HG03378 (cell line): ENCODE measurements at regions not wholly inside any gene's neighbourhood (a gene's known extent, or its start where the extent isn't known, plus 50 kb on each side); places are given as distances from the start of the nearest gene placed in this dataset.

Experiments
- ATAC-seq: cut with Tn5 transposase; IDR thresholded peaks from one replicate; pipeline ENCODE4 v1.9.1; 2021; ENCODE audit warnings: mild to moderate bottlenecking, moderate library complexity; ENCODE audit not compliant: unreplicated experiment

DNA sequence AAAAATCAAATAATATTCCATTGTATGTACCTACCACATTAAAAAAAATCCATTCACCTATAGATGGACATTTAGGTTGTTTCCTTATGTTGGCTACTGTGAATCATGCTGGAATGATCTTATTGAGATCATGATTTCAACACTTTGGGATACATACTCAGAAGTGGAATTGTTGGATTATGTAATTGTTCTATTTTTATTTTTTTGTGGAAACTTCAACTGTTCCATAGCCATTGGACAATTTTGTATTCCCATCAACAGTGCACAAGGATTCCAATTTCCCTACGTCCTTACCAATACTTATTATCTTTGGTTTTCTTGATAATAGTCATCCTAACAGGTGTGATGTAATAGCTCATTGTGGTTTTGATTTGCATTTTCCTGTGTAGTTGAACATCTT lies 834.0 kb downstream of the MAFB start:
- no peak for ATAC-seq

DNA sequence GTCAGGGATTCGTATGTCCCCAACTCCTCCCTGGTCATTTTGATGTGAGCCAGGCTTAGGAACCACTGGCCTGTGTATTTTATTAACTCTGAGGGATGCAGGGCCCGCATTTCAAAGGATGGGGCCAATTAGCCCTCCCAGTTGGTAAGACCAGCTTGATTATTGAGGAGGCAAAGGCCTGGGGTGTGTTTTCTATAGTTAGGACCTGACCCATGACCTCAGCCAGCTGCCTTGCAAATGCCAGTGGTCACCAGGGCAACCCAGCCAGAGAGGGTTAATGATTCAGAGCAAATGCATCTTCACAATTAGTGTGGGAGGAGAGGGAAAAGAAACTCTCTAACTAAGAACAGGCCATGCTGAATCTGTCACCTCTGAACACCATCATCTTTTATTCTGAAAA lies 835.4 kb downstream of the MAFB start:
- ATAC-seq = peak; percentile 79

DNA sequence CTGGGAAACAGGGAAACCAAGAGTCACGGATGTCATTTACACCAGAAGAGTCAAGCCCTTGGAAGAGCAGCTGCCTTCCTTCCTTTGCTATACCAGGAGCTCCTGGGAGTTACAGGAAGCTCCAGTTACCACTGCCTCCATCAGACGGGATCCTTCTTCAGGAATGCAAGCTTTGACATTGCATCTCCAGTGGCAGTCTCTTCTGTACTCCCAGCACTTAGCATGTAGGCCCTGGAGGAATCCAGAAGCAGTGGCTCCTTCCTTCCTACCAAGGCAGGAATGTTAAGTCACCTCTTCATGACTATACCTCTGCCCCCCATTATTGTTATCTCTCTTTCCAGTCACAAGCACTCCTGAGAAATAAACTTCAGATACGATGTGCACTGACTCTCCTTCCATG lies 836.0 kb downstream of the MAFB start:
- no peak for ATAC-seq

DNA sequence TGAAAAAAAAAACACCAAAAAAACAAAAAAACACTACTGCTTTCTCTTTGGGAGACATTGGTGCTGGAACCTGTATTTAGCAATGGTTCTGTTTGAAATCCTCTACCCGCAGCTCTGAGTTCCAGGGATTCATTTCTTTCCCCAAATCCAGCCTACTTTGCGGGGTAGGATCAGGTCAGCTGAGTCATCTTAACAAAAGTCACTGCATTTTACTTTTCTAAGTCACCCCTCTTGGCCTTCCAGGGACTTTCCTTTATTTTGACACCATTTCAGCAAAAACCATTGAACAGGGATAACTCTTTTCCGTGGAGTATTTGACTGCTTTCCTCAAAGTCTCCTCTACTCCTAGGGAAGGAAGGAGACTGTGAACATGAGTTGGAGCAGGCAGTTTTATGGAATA lies 837.6 kb downstream of the MAFB start:
- no peak for ATAC-seq

DNA sequence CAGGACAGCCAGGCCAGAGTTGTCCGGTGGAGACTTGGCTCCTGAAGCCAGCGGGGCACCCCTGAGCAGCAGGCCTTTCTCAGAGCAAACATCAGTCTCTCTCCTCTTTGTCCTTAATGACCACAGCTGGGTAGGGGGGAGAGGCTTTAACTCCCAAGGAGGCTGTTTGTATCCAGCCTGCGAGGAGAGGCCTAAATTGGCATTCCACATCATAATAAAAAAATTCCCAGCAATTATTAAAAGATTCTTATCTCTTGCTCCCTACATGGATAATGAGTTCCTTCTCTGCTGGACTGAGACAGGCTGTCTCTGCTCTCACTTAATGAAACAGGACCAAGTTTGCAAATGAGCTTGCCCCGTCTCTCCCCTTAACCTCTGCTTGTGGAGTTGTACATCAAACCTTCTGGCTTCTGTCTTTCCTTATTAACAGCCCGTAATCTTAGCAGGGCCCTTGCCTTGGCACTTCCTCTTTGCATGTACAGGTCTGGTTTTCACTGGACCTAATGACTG lies 838.2 kb downstream of the MAFB start:
- ATAC-seq = no peak

DNA sequence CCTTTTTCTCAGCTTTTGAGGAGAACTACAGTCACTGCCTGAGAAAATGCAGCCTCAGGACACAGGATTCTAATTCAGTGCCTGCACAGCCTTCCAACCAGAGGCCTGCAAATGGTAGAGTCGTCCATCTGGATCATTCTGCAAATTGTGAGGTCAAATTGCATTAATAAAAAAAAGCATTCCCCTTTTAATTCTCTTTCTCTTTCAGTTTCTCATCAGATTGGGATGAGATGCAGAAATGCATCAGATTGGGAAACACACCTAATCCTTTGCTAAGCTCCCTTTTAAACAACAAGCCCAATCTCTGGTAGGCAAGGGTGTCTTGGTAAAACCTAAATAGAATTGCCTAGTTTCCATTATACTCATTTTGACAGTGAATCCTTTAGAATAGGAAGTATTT lies 838.8 kb downstream of the MAFB start:
- no peak for ATAC-seq

DNA sequence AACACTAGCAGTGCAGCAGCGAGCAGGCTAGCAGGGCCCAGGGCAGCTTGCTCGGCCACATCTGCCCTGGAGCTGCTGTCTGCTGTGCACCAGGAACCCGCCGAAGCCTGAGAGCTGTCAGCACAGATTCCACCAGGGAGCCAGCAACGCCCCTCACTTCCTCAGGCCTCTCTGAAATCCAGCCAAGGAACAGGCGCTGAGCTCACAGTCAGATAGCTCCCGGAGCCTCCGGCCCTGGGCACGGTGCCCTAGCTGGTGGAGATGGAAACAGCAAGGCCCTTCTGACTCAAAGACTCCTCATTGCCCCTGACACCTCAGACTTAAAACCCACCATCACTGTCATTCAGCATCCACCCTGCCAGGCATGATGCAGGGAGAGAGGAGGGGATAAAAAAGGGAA lies 839.4 kb downstream of the MAFB start:
- ATAC-seq = no peak

DNA sequence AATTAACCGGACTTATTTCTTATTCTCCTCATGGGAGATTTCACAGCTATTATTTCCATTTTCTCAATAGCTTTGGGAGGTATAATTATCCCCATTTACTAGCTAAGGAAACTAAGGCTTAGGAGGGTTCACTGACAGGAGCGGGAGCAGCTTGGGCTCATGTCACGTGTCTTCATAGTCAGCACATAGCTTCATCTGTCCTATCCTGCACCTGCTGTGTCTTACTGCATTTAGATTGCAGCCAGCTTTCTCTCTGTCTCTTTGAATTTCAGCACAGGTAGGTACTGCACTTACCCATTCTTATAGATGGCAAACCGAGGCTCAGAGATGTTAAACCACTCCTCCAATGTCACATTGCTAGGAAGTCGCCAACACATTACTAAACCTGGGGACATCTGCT lies 839.9 kb downstream of the MAFB start:
- ATAC-seq = no peak

DNA sequence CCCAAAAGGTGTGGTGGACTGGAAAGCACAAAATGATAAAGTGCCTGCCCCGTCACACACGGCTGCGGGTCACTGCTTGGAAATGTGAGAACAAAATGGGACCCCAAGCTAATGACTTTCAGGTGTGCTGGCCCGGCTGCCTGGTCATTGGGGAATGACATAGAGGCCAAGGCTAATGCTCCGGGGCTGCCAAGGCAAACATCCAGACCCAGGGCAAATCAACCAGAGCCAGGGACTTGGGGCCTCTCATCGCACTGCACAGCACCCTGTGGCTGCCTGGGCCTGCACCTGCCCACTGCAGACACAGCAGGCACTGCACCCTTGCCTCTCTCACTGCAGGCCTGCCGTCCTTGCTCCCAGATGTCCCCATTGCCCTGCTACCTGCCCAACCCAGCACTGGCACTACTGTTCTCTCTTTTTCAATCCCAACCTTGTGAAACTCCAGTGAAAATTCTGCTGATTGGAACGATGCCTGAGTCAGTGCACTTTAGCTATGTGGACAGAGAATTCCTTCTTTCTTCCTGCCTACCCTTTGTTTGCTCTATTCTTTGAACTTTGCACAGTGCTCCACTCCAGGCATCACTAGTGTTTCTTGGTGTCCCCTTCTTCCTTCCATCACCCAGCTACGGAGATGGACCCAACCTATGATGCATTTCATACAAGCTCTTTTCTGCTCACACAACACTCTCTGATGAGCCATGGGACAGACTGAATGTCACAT lies 849.5 kb downstream of the MAFB start:
- no peak for ATAC-seq

DNA sequence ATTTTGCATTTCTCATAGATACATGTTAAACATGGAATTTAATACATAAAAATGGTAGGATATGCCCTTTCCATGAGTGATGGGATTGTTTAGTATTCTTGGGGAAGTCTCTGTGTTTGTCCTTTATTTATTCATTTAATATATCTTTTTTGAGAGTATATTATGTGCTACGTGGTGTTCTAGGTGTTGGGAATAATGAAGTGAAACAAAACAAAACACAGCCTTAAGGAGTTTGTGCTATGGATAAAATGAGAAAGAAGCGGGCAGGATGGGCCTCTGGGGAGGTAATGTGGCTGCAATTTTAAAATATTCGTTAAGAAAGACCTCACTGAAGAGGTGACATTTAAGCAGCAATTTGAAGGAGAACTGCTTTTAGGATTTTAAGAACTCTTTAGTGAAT lies 851.5 kb downstream of the MAFB start:
- ATAC-seq = no peak

DNA sequence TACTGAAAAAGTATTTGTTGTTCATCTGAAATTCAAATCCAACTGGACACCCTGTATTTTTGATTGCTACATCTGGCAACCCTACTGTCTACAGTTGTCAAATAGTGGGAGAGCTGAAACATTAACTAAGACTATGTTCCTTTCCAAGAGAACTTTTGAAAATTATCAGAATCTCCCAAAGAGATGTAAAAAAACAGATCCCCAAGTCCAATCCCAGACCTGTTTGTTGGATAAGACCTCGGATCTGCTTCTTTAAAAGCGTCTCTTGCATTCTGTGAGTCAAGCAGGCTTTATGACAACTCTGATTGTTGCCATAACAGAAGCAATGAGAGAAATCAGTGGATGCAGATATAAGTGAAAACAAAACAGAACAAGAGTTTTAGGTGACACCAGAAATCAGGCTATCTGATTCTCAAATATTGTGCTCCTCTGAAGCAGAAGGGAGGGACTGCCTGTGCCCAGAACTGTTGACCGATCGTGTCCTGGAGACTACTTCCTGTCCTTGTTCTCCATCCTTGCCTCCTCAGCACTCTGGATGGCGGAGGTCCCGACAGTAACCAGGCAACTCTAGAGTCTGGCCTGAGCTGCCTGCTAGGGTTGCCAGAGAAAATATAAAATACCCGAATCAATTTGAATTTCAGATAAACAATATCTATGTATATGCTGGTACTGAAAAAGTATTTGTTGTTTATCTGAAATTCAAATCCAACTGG lies 853.8 kb downstream of the MAFB start:
- no peak for ATAC-seq

DNA sequence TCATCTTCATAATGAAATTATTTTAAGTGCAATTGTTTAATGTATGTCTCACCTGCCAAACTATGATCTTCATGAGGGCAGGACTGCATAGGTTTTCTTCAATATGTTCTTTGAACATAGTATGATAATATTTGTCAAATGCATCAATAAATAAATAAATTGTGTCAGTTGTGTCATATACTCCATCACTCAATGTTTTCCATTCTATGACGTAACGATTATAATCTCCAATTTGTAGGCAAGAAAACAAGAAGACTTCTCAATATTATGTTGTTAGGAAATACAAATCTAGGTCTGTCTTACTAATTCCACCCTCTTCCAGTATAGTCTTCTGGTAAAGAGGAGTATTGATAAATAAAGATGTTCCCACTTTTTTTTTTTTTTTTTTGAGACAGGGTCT lies 858.1 kb downstream of the MAFB start:
- ATAC-seq = no peak

DNA sequence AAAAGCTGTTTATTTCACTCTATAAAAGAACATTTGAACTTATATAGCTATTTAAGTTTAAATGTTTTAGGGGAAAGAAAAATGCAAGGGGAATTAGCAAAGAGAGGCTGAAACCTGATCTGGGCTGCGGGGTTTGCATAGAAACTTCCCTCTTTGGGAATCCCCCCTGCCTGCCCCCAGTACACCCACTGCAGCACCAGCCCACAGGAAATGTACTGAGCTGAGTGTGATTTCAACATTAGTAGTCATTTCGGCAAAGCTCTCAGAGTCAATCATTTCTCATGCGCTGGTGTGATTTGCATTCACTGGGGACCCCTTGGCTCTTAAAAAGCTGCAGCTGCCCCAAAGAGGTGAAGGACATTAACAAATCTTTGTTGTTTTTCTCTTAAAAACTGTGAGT lies 859.4 kb downstream of the MAFB start:
- ATAC-seq = peak; percentile 89

DNA sequence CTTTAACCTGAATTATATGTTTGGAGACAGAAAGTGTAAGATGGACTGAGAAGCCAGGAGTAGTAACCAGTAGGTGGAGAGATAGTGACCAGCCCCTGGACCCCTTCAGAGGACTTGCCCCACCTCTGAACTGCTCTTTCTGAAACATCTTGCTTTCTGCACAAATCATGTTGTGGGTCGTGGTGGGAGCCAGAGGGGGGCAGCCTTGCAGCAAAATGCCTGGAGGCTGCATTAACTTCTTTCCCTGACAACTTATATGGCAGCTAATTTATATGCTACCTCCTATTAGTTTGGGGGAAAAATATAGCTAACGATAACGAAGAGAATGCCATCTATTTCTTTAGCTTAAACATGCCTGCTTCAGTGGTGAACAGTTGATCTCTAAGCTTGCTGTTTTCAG lies 859.8 kb downstream of the MAFB start:
- peak; percentile 11 for ATAC-seq

DNA sequence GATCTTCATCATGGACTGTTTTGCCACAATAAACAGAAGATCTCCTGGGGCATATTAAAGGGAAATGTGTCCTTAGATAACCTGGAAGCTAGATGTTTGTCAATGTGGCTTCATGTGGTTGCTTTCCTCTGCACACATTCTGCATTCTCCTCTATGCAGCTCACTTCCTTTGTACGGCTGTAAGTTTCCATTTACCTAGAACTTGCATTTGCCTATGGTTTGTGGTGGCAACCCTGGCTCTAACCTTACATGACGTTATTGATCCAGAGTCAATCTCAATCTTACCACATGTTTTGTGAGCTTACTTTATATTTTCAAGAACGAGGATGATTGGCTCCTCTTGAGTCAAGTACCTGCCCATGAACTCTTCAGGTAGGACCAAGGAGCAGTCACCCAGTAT lies 863.1 kb downstream of the MAFB start:
- ATAC-seq = peak; percentile 70

DNA sequence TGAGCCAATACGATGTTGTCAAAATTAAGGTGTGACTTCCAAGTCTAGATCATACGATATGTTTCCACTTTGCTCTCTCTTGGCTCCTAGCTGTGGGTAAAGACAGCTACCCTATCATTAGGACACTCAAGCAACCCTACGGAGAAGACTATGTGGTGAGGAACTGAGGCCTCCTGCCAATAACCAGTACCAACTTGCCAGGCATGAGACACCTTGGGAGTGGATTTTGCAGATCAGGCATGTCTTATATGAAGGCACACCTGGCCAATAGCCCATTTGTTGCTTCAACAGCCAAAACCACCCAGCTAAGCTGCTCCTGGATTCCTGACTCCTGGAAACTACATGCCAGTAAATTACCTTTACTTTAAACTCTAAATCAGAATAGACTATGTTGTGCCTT lies 863.4 kb downstream of the DHX35 start:
- ATAC-seq = no peak

DNA sequence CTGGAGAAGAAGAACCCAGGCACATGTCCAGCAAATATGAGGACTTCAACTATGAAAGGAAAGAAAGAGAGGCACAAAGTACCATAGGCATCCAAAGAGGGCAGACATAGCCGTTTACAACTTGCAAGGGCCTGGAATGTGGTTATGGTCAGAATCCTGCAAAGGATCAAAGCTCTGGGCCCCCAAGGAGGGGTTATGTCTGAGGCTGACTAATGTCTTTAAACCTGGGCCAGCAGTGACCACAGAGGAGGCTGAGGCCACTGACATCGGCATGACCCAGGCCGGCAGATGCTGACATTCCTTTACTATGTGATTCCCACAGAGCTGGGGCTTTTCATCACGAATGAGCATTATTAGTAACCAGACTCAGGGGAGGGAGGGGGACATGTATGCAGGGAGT lies 861.1 kb downstream of the DHX35 start:
- ATAC-seq = no peak

DNA sequence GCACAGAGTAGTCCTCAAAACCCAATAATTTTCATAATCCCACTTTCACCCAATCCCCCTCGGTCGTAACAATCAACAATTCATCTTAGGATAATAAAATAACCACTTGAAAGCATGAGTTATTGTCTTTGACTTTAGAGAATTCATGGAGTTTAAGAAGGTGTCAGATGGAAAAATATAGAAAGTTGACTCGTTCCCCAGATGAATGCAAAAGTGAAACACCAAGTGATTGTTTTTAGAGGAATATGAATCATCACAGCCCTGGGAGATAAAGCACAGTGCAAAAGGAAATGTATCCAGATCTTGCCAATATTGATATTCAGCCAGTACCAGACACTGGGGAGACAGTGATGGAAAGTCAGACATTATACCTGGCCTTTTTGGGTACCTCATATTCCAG lies 860.5 kb downstream of the DHX35 start:
- no peak for ATAC-seq

DNA sequence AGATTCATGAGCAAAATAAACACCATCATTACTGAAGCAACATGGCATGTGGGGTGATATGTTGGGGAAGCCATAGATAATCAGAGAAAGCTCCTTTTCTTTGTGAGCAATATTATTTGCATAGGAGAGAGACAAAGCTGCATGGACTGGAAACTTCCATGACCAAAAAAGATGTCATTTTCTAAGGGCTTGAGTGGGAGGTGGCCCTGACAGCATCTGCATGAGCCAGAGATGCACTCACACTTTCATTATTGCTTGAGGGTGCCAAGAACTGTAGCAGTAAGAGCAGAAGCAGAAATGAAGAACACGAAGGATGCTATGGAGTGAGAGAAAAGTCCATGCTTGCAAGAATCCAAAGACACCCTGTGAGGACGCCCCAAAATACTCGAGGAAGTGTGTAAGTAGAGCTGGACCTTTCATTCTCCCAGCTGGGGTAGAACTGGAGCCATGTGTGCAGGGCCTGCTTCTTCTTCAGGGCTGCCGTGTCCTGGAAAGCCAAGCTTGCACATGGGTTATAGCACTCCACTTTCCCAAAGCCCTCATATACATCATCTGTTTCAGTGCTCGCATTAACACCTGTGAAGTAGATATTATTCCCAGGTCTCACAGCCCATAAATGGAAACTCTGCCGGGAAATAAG lies 851.2 kb downstream of the DHX35 start:
- ATAC-seq = peak; percentile 54

DNA sequence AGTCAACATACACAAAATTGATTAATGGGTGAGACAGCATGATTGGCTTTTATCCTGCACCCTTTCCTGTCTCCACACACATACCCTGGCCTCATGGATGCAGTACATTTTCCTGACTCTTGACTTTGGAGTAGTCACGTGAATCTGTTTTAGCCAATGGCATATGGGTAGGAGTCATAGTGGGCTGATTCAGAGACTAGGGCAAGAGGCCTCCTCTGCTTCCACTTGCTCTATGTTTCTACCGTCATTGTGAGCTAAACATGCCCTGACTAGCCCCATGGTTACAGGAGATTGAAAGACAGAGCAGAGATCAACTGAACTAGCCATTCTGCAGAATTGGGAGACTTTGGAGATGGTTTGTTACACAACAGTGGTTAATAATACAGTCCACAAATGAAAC lies 850.0 kb downstream of the DHX35 start:
- ATAC-seq = no peak

DNA sequence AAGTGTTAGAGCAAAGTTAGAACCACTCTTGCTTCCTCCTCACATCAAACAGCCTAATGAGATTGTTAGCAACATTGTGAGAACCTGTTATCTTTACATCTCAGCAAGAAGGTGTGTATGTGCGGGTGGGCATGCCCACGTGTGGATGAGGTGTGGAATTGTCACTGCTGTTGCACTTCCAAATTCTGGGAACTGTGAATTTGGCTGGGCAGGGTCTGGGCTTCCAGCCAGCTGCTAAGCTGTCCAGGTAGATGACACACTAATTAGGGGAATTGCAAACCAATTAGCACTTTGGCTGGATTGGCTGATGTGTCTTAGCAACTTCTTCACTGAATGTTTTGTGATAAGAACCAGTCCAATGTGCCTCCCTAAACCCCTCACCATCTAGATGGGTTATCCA lies 848.2 kb downstream of the DHX35 start:
- ATAC-seq = no peak

DNA sequence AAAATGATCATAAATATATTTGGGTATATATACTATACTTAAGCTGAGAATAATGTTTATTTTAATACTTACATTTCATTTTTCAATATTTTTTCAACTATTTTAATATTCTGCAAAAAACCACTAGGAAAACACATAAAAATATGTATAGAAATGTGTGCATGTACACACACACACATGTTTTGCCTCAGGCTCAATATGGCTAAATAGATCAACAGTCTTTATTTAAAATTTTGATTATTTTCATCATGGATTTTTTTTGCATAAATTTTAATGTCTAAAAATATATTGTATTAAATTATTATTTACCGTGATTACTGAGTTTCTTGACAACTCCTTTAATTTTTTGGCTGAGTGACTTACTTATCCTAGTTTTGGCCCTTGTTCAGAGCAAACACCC lies 846.5 kb downstream of the DHX35 start:
- ATAC-seq = no peak
